HAP-1 (cell line): ENCODE measurements at regions not wholly inside any gene's neighbourhood (a gene's known extent, or its start where the extent isn't known, plus 50 kb on each side); places are given as distances from the start of the nearest gene placed in this dataset.

Source experiments
- DNase-seq, 2 experiments: peaks; one replicate each; pipeline ENCODE4 v3.0.0-alpha.2; 2016 to 2020; ENCODE audit warnings: low spot score in 2 of 2
- H3K27me3 ChIP-seq: fragments of 250-450 bp; sonication (Bioruptor Pico); 2 replicates; pipeline ENCODE4 v1.5.1; 2020; ENCODE audit warnings: low read depth, mild to moderate bottlenecking, moderate library complexity
- H3K36me3 ChIP-seq: fragments of 250-450 bp; sonication (Bioruptor Pico); replicated peaks from 2 replicates; pipeline ENCODE4 v1.5.1; 2020; ENCODE audit warnings: mild to moderate bottlenecking
- H3K4me1 ChIP-seq: fragments of 250-450 bp; sonication (Bioruptor Pico); 2 replicates; pipeline ENCODE4 v1.5.1; 2020; ENCODE audit warnings: mild to moderate bottlenecking
- H3K4me3 ChIP-seq: fragments of 250-450 bp; sonication (Bioruptor Pico); 2 replicates; pipeline ENCODE4 v1.5.1; 2020; ENCODE audit warnings: mild to moderate bottlenecking, moderate library complexity
- H3K9me3 ChIP-seq: fragments of 250-450 bp; sonication (Bioruptor Pico); 2 replicates; pipeline ENCODE4 v1.5.1; 2020; ENCODE audit warnings: mild to moderate bottlenecking, moderate library complexity
- in situ Hi-C: fragments of 300-500 bp; cut with MboI; formaldehyde crosslinking; loops from 3 replicates; pipeline ENCODE4 v1.14.3; 2020; ENCODE audit warnings: low sequenced_read_pairs, inconsistent platforms, mixed read lengths

DNA sequence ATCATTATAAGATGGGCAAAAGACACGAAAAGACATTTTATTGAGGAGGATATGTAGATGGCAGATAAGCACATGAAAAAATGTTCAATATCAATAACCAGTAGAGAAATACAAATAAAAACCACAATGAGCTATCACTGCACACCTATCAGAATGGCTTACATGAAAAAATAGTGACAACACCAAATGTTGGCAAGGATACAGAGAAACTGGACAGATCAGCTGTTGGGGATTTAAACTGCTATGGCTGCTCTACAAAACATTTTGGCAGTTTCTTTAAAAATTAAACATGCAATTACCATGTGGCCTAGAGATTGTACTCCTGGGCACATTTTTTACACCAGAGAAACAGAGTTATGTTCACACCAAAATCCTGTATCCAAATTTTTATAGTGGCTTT lies 172.7 kb upstream of the TENT5A start:
- Histone ChIP-seq H3K4me1 (no peaks in the 10 kb centered on the region), H3K9me3 (no peaks in the 10 kb centered on the region), H3K36me3 (no peaks in the 10 kb centered on the region), H3K27me3 (no peaks in the 10 kb centered on the region; the same call in 1 of the 2 replicates), H3K4me3 (no peak overlapping the region)
- in situ Hi-C loops, result no loop called here
- no peak for DNase-seq

DNA sequence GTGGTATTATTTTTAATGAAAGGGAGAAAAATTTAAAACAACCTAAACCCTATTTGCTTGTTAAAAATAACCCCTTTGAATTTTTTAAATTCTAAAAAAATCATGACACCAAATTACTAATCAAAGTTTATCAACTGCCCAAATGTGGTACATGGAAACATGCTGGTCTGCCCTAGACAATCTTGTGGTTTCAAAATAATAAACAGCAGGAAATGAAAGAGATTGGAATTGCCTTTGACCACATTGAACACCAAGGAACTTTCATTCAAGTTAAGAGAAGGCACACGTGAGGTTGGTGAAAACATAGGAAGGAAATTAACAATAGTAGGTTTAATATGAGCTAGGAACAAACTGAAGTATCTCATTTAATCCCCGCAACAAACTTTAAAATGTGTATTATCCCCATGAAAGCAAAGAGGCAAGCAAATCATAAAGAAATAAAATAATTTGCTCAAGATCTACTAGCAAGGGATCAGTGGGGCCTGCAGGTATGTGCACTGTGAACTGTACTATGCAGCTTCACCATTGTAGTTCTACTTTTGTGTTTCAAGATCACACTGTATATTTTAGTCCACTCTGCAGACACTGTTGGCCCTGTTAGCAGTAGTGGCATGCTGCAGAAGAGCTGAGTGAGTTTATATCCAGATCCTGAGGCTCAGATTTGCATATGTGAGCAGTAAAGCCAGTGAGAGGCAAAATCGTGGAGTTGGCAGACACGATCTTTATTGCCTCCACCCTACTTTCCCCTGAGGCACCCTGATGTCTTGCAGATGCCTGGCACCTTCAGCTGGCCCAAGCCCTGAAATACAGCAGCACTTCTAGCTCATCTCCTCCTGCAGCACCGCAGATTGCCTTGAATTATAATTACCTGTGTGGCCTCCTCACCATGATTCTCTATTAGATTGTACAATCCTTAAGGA lies 157.8 kb upstream of the TENT5A start:
- Histone ChIP-seq H3K9me3 (no peaks in the 10 kb centered on the region), H3K4me1 (no peaks in the 10 kb centered on the region), H3K27me3 (no peaks in the 10 kb centered on the region), H3K4me3 (no peak overlapping the region), H3K36me3 (no peaks in the 10 kb centered on the region)
- in situ Hi-C loops, result no loop called here
- DNase-seq, result no peak

DNA sequence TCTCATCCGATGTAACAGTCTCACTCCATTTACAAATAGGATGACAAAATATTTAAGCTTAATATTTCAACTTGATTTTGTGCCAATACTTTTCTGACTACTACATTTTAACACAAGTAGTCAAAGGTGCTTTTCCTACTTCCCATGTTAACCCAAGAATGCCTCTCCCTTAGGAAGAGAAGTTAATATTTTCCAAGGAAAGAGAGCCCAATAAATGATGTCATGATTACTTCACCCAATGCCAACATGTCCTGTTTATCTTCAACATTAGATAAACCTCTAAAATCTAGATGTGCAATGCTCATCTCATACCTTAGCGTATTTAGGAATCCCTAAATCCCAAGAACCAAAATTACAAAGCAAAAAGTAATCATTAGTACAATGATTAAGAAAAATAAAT lies 156.7 kb upstream of the TENT5A start:
- in situ Hi-C loops, result no loop called here
- Histone ChIP-seq H3K36me3 (no peaks in the 10 kb centered on the region), H3K9me3 (no peaks in the 10 kb centered on the region)

DNA sequence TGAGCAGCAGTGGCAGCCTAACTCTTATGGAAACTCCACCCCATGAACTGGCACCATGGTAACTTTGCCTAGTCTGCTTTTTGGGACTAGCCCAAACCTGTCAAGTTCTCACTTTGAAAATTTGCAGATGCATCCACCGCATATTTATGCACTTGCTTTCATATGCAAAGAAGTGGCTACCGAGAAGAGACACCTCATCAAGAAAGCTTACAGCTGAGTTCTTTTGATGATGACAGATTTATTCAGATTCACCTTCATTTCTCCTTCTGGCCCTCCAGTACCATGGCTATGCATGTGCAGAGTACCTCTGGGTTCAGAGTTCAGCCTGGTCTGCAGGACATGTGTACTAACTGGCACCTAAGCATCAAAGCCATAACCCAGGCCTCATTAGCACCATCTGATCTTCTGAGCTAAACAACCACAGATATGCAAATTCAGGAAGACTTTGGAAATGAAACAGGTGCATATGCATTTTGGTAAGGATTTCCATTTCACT lies 154.3 kb upstream of the TENT5A start:
- DNase-seq, result no peak
- H3K4me1 ChIP-seq, result no peaks in the 10 kb centered on the region
- in situ Hi-C loops, result no loop called here

More for the DNA sequence above, 156.7 kb upstream of the TENT5A start:
- no peak for DNase-seq
- no peaks in the 10 kb centered on the region for H3K27me3 ChIP-seq
- H3K4me1 ChIP-seq, result no peaks in the 10 kb centered on the region
- H3K4me3 ChIP-seq, result no peak overlapping the region

DNA sequence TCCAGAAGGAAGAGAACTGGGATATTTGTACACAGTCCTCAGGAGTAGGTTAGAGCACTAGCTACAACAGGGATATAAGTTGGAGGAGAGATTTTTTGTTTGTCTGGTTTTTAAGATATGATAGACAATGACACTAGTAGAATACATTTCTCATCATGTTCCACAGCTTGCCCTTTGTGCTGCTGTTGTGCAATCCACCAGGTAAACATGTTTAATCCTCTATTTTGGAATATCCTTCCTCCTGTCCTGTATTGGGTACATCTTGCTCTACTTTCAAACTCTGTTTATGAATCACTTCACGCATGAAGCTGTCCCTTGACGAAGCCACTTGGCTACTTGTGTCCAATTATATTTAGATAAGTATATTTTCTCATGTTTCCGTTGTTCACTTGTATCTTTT lies 153.6 kb upstream of the TENT5A start:
- H3K9me3 ChIP-seq, result no peaks in the 10 kb centered on the region
- no peak for DNase-seq
- no peaks in the 10 kb centered on the region for H3K4me1 ChIP-seq
- no peaks in the 10 kb centered on the region for H3K36me3 ChIP-seq
- H3K27me3 ChIP-seq, result no peaks in the 10 kb centered on the region
- no peak overlapping the region for H3K4me3 ChIP-seq
- in situ Hi-C loops, result no loop called here

More for the DNA sequence above, 154.3 kb upstream of the TENT5A start:
- H3K4me3 ChIP-seq, result no peak overlapping the region
- H3K36me3 ChIP-seq, result no peaks in the 10 kb centered on the region
- no peaks in the 10 kb centered on the region for H3K27me3 ChIP-seq
- no peaks in the 10 kb centered on the region for H3K9me3 ChIP-seq

GRCh38 chr6:81901551-81901966 lies 149.1 kb upstream of the TENT5A start:
- DNase-seq, result no peak
- Histone ChIP-seq H3K4me3 (no peak overlapping the region), H3K9me3 (no peaks in the 10 kb centered on the region), H3K27me3 (no peaks in the 10 kb centered on the region), H3K4me1 (no peaks in the 10 kb centered on the region), H3K36me3 (no peaks in the 10 kb centered on the region)
- in situ Hi-C loops, result no loop called here

GRCh38 chr6:81900616-81901015 lies 148.1 kb upstream of the TENT5A start:
- Histone ChIP-seq H3K4me1 (no peaks in the 10 kb centered on the region), H3K36me3 (no peaks in the 10 kb centered on the region), H3K9me3 (no peaks in the 10 kb centered on the region), H3K27me3 (no peaks in the 10 kb centered on the region), H3K4me3 (no peak overlapping the region)
- in situ Hi-C loops, result no loop called here
- DNase-seq, result no peak

DNA sequence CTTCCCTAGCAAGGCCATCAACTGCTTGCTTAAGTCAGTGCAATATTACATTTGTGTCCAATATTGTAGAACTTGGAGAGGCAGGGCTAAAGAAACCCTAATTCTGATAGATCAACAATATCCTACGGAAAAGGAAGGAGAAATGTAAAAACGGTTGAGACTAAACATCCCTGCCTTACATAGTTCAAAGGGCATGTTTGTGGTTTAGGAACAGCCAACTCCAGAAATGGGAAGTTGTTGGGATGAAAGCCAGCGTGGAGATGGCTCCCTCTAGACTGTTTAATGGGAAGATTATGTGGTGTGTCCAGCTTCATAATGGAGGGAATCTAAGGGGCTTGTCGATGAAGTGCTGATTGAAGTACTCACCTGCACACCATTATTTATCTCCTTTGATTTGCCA lies 145.3 kb upstream of the TENT5A start:
- no peaks in the 10 kb centered on the region for H3K36me3 ChIP-seq
- H3K9me3 ChIP-seq, result no peaks in the 10 kb centered on the region
- H3K4me3 ChIP-seq, result no peak overlapping the region
- in situ Hi-C loops, result no loop called here
- no peaks in the 10 kb centered on the region for H3K4me1 ChIP-seq
- DNase-seq, result no peak
- no peaks in the 10 kb centered on the region for H3K27me3 ChIP-seq

DNA sequence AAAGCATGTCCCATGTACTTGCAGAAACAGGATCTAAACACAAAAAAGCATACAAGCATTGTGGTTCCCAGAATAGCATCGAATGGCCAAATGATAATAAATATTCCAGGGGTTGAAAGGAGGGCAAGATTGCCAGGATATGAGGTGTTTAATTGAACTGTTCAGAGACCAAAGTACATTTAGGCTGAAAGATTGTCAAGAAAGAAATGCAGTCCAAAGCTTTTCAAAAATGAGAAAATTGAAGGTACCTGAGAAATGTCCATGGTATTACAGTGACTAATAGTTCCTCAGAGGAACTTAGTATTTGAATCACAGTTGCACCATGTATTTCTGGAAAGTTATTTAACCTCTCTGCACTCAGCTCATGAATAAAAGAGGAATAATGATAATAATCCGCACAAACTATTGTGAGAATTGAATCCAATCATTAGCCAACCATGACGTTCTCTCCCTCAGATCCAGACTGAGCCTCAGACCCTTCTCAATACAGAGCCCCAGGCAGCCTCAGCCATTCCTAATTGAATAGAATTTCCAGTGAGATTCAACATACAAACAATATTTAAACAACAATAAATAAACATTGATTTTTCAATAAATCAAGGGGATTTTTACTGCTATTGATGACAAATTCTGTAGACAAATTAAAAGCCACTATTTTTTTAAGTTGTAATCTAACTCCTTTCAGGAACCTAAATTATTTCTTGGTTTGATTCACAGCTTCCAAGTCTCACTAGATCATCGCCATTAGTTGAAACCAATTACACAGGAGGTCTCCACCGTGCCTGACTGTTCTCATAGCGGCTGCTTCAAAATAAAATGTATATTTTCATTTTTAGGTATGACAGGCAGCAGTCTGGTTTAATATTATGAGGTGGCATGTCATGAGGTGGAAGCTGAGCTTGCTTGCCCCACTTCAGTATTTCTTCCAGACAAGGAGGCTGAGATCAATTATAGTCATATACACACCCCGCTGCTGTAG lies 144.3 kb upstream of the TENT5A start:
- no peak overlapping the region for H3K4me3 ChIP-seq
- no peaks in the 10 kb centered on the region for H3K4me1 ChIP-seq
- no peaks in the 10 kb centered on the region for H3K27me3 ChIP-seq
- no peak for DNase-seq
- in situ Hi-C loops, result no loop called here
- H3K36me3 ChIP-seq, result no peaks in the 10 kb centered on the region
- no peaks in the 10 kb centered on the region for H3K9me3 ChIP-seq

DNA sequence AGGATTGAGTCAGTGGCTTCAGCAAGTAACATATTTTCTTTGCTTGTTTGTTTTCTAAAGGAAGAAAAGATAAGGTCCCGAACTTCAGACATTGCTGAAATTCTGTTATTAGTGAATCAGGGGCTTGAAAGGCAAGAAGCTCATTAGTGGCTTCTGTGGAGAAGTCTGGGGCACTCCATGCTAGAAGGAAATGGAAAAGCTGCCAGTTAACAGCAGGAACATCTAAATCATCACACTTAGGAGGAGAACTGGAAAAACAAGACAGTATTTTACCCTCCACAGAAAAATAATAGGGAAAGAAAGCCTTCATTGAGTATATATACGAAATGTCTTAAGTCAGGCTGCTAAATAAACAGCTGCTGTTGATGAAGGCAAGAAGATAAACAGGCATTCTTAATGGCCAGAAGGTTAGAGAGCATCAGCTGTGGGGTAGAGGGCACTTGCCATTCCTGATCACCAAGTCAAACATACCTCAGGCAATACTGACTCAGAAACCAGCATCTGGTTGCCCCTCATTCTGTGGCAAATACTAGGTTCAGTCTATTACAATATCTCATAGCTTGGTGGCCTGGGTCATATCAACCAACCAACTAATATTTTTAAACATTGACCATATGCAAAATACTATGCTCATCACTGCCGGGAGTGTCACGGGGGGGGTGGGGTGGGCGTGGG lies 143.2 kb upstream of the TENT5A start:
- Histone ChIP-seq H3K4me1 (no peaks in the 10 kb centered on the region), H3K9me3 (no peaks in the 10 kb centered on the region), H3K27me3 (no peaks in the 10 kb centered on the region), H3K36me3 (no peaks in the 10 kb centered on the region), H3K4me3 (no peak overlapping the region)
- in situ Hi-C loops, result no loop called here
- DNase-seq, result no peak

DNA sequence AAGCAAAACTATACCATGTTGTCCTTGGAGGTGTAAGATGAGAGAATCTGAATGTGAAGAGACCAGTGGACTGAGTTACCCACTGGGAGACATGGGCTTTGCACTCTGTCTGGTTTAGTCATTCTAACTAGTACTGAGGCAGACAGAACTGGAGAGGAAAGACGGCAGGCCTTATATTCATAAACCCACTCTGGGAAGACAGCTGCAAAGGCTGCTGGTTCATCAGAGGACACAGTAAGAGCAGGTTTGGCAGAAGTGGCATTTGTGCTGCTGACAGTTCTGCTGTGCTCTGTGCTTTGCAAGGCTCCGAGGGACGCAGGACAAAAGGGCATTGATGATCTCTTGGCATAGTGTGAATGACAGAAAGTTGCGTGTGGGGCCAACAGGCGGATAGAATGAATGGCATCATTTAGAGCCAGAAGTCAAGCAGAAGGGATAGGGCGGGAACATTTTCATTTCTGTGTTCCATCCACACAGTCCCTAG lies 142.3 kb upstream of the TENT5A start:
- no peaks in the 10 kb centered on the region for H3K36me3 ChIP-seq
- H3K27me3 ChIP-seq, result no peaks in the 10 kb centered on the region
- no peak overlapping the region for H3K4me3 ChIP-seq
- in situ Hi-C loops, result no loop called here
- H3K4me1 ChIP-seq, result no peaks in the 10 kb centered on the region
- no peaks in the 10 kb centered on the region for H3K9me3 ChIP-seq
- no peak for DNase-seq

DNA sequence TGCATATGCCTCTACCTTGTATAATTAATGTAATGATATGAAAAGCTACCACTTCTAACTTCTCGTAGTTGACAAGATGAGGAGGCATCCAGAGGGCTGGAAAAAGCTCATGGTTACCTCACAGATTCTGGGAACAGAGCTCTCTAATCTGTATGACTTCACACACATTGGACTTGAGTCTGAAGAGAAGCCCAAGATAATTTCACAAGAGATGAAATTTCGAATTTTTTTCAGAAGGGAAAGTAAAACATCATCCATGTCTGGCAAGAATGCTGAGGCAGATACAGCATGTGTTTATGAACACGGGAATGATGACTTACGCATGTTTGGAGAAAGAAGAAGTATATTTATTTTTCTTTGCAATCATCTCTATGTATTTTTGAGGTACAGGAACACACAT lies 141.8 kb upstream of the TENT5A start:
- Histone ChIP-seq H3K9me3 (no peaks in the 10 kb centered on the region), H3K4me1 (no peaks in the 10 kb centered on the region), H3K4me3 (no peak overlapping the region), H3K27me3 (no peaks in the 10 kb centered on the region), H3K36me3 (no peaks in the 10 kb centered on the region)
- no peak for DNase-seq
- in situ Hi-C loops, result no loop called here

DNA sequence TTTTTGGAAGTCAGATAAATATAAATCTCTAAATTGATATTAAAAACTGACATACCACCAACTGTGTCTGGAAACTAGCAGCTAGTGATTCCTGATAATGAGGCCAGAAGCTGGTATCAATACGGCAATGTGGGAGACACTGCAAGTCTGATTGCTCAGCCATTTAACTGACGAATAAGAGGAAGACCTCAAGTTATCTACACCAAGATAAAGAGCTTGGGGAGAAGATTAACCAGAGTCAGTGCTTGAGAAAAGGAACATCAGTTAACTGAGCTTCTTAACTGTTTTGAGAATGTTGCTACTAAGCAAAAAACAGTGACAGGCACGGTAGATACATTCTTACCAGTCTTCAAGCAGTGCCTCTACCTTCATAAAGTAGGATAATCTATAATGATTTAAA lies 140.4 kb upstream of the TENT5A start:
- H3K9me3 ChIP-seq, result no peaks in the 10 kb centered on the region
- DNase-seq, result no peak
- H3K36me3 ChIP-seq, result no peaks in the 10 kb centered on the region
- no peaks in the 10 kb centered on the region for H3K4me1 ChIP-seq
- in situ Hi-C loops, result no loop called here
- H3K27me3 ChIP-seq, result no peaks in the 10 kb centered on the region
- H3K4me3 ChIP-seq, result no peak overlapping the region
